PC-3 (cell line): ENCODE measurements at regions not wholly inside any gene's neighbourhood (a gene's known extent, or its start where the extent isn't known, plus 50 kb on each side); places are given as distances from the start of the nearest gene placed in this dataset.
A peak's percentile ranks its signal among the peaks of the same experiment; 100 is the strongest.

Source experiments
- ATAC-seq: fragments of 200-7000 bp; cut with Tn5 transposase; 2 replicates; pipeline ENCODE4 v1.9.1; 2020; ENCODE audit warnings: mild to moderate bottlenecking, moderate library complexity
- BruUV-seq: library from RNA; stranded (reverse); fragments of 400-500 nt; replicated peaks from 2 replicates; lab custom pipeline; 2021; lab: Mats Ljungman, UMichigan
- CTCF ChIA-PET: fragments of 300-600 bp; sonication (Branson Sonifier 250); formaldehyde crosslinking; loops from one replicate; lab custom pipeline; 2022; ENCODE audit warnings: antibody characterized with exemption; lab: Charles Lee
- POLR2A ChIA-PET: fragments of 300-600 bp; sonication (Branson Sonifier 250); formaldehyde crosslinking; loops from one replicate; lab custom pipeline; 2022; ENCODE audit warnings: antibody characterized with exemption; ENCODE audit not compliant: unreplicated experiment; lab: Charles Lee
- DNase-seq: peaks from one replicate; pipeline ENCODE4 v3.0.0-alpha.2; 2015
- H2AFZ ChIP-seq: fragments of 300-600 bp; sonication (generic); 2 replicates; pipeline ENCODE4 v1.6.0; 2016; ENCODE audit warnings: antibody characterized with exemption, low read length
- H3F3A ChIP-seq: fragments of 300-600 bp; sonication (generic); one replicate; pipeline ENCODE4 v1.6.0; 2017; ENCODE audit warnings: antibody characterized with exemption, low read length, control low read depth, mild to moderate bottlenecking; ENCODE audit not compliant: unreplicated experiment
- H3K27ac ChIP-seq: fragments of 300-600 bp; sonication (generic); 2 replicates; pipeline ENCODE4 v1.5.1; 2016; ENCODE audit warnings: mild to moderate bottlenecking, low read length
- H3K27me3 ChIP-seq: fragments of 300-600 bp; sonication (generic); 2 replicates; pipeline ENCODE4 v1.6.1; 2016; ENCODE audit warnings: low read length, mixed read lengths
- H3K36me3 ChIP-seq: fragments of 300-600 bp; sonication (generic); 2 replicates; pipeline ENCODE4 v1.6.1; 2016; ENCODE audit warnings: low read depth, mixed run types, low read length, mixed read lengths
- H3K4me1 ChIP-seq: fragments of 300-600 bp; sonication (generic); 2 replicates; pipeline ENCODE4 v1.5.1; 2016; ENCODE audit warnings: low read length; ENCODE audit not compliant: insufficient read depth
- H3K4me2 ChIP-seq: fragments of 300-600 bp; sonication (generic); 2 replicates; pipeline ENCODE4 v1.6.0; 2016; ENCODE audit warnings: low read length
- H3K4me3 ChIP-seq: fragments of 300-600 bp; sonication (generic); 2 replicates; pipeline ENCODE4 v1.5.1; 2016; ENCODE audit warnings: mild to moderate bottlenecking, low read length, mixed read lengths
- H3K79me2 ChIP-seq: fragments of 300-600 bp; sonication (generic); 2 replicates; pipeline ENCODE4 v1.6.1; 2017; ENCODE audit warnings: low read length, mixed read lengths
- H3K9ac ChIP-seq: fragments of 300-600 bp; sonication (generic); 2 replicates; pipeline ENCODE4 v1.6.0; 2016; ENCODE audit warnings: mild to moderate bottlenecking, low read length
- H3K9me2 ChIP-seq: fragments of 300-600 bp; sonication (generic); replicated peaks from 2 replicates; pipeline ENCODE4 v1.6.1; 2016; ENCODE audit warnings: mixed run types, low read length, mixed read lengths
- H3K9me3 ChIP-seq: fragments of 300-600 bp; sonication (generic); 2 replicates; pipeline ENCODE4 v1.6.1; 2016; ENCODE audit warnings: low read length, mixed read lengths
- H4K20me1 ChIP-seq: fragments of 300-600 bp; sonication (generic); 2 replicates; pipeline ENCODE4 v1.6.1; 2016; ENCODE audit warnings: low read length, mixed read lengths
- CTCF ChIP-seq: fragments of 300-600 bp; sonication (generic); conservative IDR thresholded peaks from 2 replicates; pipeline ENCODE4 v1.5.1; 2017; ENCODE audit warnings: antibody characterized with exemption, low read depth, mild to moderate bottlenecking, low read length
- EZH2 ChIP-seq: fragments of 300-600 bp; sonication (generic); IDR thresholded peaks from one replicate; pipeline ENCODE4 v1.6.1; 2017; ENCODE audit warnings: antibody characterized with exemption, mild to moderate bottlenecking, low read length; ENCODE audit not compliant: unreplicated experiment
- EZH2phosphoT487 ChIP-seq: fragments of 300-600 bp; sonication (generic); IDR thresholded peaks from 2 replicates; pipeline ENCODE4 v1.6.1; 2018; ENCODE audit warnings: mild to moderate bottlenecking, antibody characterized with exemption, low read length, borderline replicate concordance
- intact Hi-C: fragments of 100-400 bp; cut with micrococcal nuclease; formaldehyde crosslinking; loops from 2 replicates; pipeline ENCODE4 v1.9.0; 2023

- Histone ChIP-seq H3K4me3 (no peak overlapping the region), H3K9me2 (no peaks in the 10 kb centered on the region), H3K4me1 (peaks cover 7% of the 10 kb centered on the region; the same call in 1 of the 2 replicates), H4K20me1 (no peaks in the 10 kb centered on the region), H2AFZ (no peak overlapping the region), H3K27ac (peak overlapping the region; percentile 39; the same call in 1 of the 2 replicates), H3K79me2 (no peaks in the 10 kb centered on the region), H3K9me3 (no peaks in the 10 kb centered on the region), H3K9ac (no peak overlapping the region), H3K27me3 (no peaks in the 10 kb centered on the region), H3K36me3 (no peaks in the 10 kb centered on the region), H3F3A (no peaks in the 10 kb centered on the region), H3K4me2 (peak overlapping the region; percentile 19; the same call in 1 of the 2 replicates)
- DNase-seq (peak; percentile 68), ATAC-seq (peak; percentile 57)
- POLR2A ChIA-PET, result no interaction called here
- TF ChIP-seq CTCF (no peak), EZH2 (no peak), EZH2phosphoT487 (no peak)
- BruUV-seq, result no TSS peak
- CTCF ChIA-PET, result no interaction called here
- intact Hi-C loops, result no loop called here
Measured at GRCh38 chr14:97776890-97777558, 979.8 kb downstream of the VRK1 start.

DNA sequence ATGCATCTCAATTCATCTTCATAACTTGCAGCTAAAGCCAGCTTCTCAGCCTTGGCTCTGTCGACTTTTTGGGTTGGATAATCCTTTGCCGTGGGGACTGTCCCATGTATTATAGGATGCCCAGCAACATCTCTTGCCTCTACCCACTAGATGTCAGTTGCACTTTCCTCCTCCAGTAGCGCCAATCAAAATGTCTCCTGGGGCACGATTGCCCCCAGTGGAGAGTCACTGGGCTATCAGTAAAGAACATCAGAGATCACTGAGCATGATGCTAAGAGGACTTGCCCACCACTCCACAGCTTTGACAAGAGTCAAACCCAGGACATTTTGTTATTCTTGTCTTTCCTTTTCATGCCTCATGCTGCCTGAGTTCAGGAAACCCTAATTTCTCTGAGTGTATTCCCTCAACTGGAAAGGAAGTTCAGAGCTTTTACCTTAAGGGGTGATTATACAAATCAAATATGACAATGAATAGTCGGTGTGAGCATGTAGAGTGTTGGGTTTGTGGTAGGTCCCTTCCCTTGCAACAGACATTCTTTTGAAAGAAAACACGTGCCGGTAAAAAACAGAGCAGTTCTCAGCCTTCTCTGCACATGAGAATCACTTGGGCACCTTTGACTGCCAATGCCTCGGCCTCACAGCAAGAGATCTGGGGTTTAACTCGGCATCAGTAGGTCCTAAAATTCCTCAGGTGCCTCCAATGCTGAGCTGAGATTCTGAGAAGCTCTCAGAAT, 980.6 kb downstream of the VRK1 start:
- Histone ChIP-seq H3F3A (no peaks in the 10 kb centered on the region), H3K27ac (no peak overlapping the region), H3K27me3 (no peaks in the 10 kb centered on the region), H3K4me1 (peaks cover 3% of the 10 kb centered on the region; the same call in 1 of the 2 replicates), H3K79me2 (no peaks in the 10 kb centered on the region), H3K4me2 (no peak overlapping the region), H3K9ac (no peak overlapping the region), H3K9me2 (no peaks in the 10 kb centered on the region), H4K20me1 (no peaks in the 10 kb centered on the region), H3K36me3 (no peaks in the 10 kb centered on the region), H3K4me3 (no peak overlapping the region), H3K9me3 (no peaks in the 10 kb centered on the region), H2AFZ (no peak overlapping the region)
- TF ChIP-seq CTCF (0 out of 2 replicates have a peak, but pooled peaks have one; percentile 11), EZH2 (no peak), EZH2phosphoT487 (no peak)
- intact Hi-C loops, result no loop called here
- DNase-seq (no peak), ATAC-seq (no peak)
- ChIA-PET CTCF (no interaction called here), POLR2A (no interaction called here)
- no TSS peak for BruUV-seq

DNA sequence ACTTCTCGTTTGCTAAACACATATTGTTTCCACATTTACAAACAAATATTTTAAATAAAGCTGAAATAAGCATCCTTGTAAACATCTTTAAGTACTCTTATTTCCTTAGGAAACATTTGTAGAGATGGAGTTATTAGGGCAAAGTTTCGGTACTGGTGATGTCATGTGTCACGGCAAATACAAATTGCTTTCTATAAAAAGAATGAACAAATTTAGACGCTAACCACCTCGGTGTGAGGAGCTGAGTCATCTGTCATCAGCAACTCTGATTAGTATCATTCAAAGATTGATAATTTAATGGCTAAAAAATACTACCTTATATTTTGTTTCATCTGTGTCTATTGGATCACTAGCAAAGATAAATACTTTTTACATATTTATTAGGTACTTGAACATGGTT, 982.0 kb downstream of the VRK1 start:
- no peak for TF ChIP-seq CTCF
- TF ChIP-seq EZH2phosphoT487, result no peak
- no peaks in the 10 kb centered on the region for H4K20me1 ChIP-seq

More for the DNA sequence above, 982.0 kb downstream of the VRK1 start:
- intact Hi-C loops, result no loop called here
- Histone ChIP-seq H3K36me3 (no peaks in the 10 kb centered on the region), H3K4me1 (peaks cover 3% of the 10 kb centered on the region; the same call in 1 of the 2 replicates), H3K9me2 (no peaks in the 10 kb centered on the region), H3K27ac (no peak overlapping the region), H3K9me3 (no peaks in the 10 kb centered on the region), H3K27me3 (no peaks in the 10 kb centered on the region), H3F3A (no peaks in the 10 kb centered on the region), H3K9ac (no peak overlapping the region), H2AFZ (no peak overlapping the region), H3K4me3 (no peak overlapping the region), H3K79me2 (no peaks in the 10 kb centered on the region), H3K4me2 (no peak overlapping the region)
- BruUV-seq, result no TSS peak
- ATAC-seq (no peak), DNase-seq (no peak)
- ChIA-PET POLR2A (no interaction called here), CTCF (no interaction called here)
